ENCODE measurements at regions not wholly inside any gene's neighbourhood (a gene's known extent, or its start where the extent isn't known, plus 50 kb on each side); places are given as distances from the start of the nearest gene placed in this dataset.

- DNase-seq = no peak
Measured at GRCh38 chr10:3016016-3016415, 51.3 kb upstream of the PFKP start.

- no peak for DNase-seq
Measured at GRCh38 chr10:3014968-3015367, 52.4 kb upstream of the PFKP start.

- DNase-seq = no peak
Measured at GRCh38 chr10:3012223-3012622, 55.1 kb upstream of the PFKP start.

- DNase-seq = no peak
Measured at GRCh38 chr10:3010816-3011460, 56.4 kb upstream of the PFKP start.

- DNase-seq = no peak
Measured at GRCh38 chr10:3010334-3010733, 57.0 kb upstream of the PFKP start.

GRCh38 chr10:3009341-3009740, 58.0 kb upstream of the PFKP start:
- no peak for DNase-seq

- no peak for DNase-seq
Measured at GRCh38 chr10:3008518-3009195, 58.7 kb upstream of the PFKP start.

GRCh38 chr10:3006607-3007006, 60.7 kb upstream of the PFKP start:
- DNase-seq = no peak

- no peak for DNase-seq
Measured at GRCh38 chr10:3006093-3006492, 61.3 kb upstream of the PFKP start.

GRCh38 chr10:3002304-3002703, 65.0 kb upstream of the PFKP start:
- DNase-seq = no peak

GRCh38 chr10:3000048-3000447, 67.3 kb upstream of the PFKP start:
- no peak for DNase-seq

- no peak for DNase-seq
Measured at GRCh38 chr10:2994221-2994961, 73.0 kb upstream of the PFKP start.

GRCh38 chr10:2993636-2994035, 73.7 kb upstream of the PFKP start:
- DNase-seq = no peak

- DNase-seq = no peak
Measured at GRCh38 chr10:2992401-2993198, 74.7 kb upstream of the PFKP start.

- no peak for DNase-seq
Measured at GRCh38 chr10:2990764-2991163, 76.6 kb upstream of the PFKP start.

- no peak for DNase-seq
Measured at GRCh38 chr10:2989292-2989947, 77.9 kb upstream of the PFKP start.

GRCh38 chr10:2987185-2987768, 80.1 kb upstream of the PFKP start:
- no peak for DNase-seq

- DNase-seq = no peak
Measured at GRCh38 chr10:2986391-2986801, 81.0 kb upstream of the PFKP start.

GRCh38 chr10:2985729-2986232, 81.6 kb upstream of the PFKP start:
- no peak for DNase-seq

- DNase-seq = no peak
Measured at GRCh38 chr10:2984682-2985081, 82.7 kb upstream of the PFKP start.

- no peak for DNase-seq
Measured at GRCh38 chr10:2982146-2982545, 85.2 kb upstream of the PFKP start.

- DNase-seq = no peak
Measured at GRCh38 chr10:2981361-2981801, 86.0 kb upstream of the PFKP start.

Data from NCI-H524 treated with DMSO at 0.1 percent for 48 hours (cell line).